K562 (cell line): ENCODE measurements at regions not wholly inside any gene's neighbourhood (a gene's known extent, or its start where the extent isn't known, plus 50 kb on each side); places are given as distances from the start of the nearest gene placed in this dataset.

ENCODE experiments used
- BRF2 ChIP-seq: IDR thresholded peaks from 3 replicates; pipeline ENCODE4 v1.6.1; 2011; ENCODE audit warnings: borderline replicate concordance, mild to moderate bottlenecking; ENCODE audit not compliant: insufficient read length, insufficient read depth
- GTF2F1 ChIP-seq: IDR thresholded peaks from 2 replicates; pipeline ENCODE4 v1.6.1; 2011; ENCODE audit warnings: low read depth, low read length, improper control_type of control experiment
- KLF6 ChIP-seq: fragments of 250-450 bp; sonication (Bioruptor Pico); IDR thresholded peaks from 2 replicates; pipeline ENCODE4 v1.4.0; 2020; ENCODE audit warnings: mild to moderate bottlenecking, moderate library complexity, borderline replicate concordance
- ZNF41 ChIP-seq: fragments of 250-450 bp; sonication (Bioruptor Pico); conservative IDR thresholded peaks from 2 replicates; pipeline ENCODE4 v1.4.0; 2020; ENCODE audit warnings: mild to moderate bottlenecking

- TF ChIP-seq GTF2F1 = no peak
- no peak for TF ChIP-seq KLF6 (CRISPR knock-in tag)
- TF ChIP-seq BRF2 = no peak
- TF ChIP-seq ZNF41 (CRISPR knock-in tag) = no peak
These were observed 1318.5 kb upstream of the ADGRL3 start for GRCh38 chr4:59881632-59882031.
